Neuron (in vitro differentiated cells): ENCODE measurements at regions not wholly inside any gene's neighbourhood (a gene's known extent, or its start where the extent isn't known, plus 50 kb on each side); places are given as distances from the start of the nearest gene placed in this dataset.
"Not testable (repeated sequence)": the region's sequence is repeated elsewhere in the genome, so short reads cannot be mapped to it uniquely, and the experiment has no call there.

Experiments used
- H2AFZ ChIP-seq: one replicate; pipeline ENCODE4 v1.6.1; 2013; ENCODE audit warnings: low read depth, mild to moderate bottlenecking, inconsistent platforms, low read length, moderate library complexity
- H3K27me3 ChIP-seq: one replicate; pipeline ENCODE4 v1.6.1; 2013; ENCODE audit warnings: low read length; ENCODE audit not compliant: insufficient read depth
- H3K36me3 ChIP-seq: one replicate; pipeline ENCODE4 v1.6.1; 2013; ENCODE audit warnings: low read length; ENCODE audit not compliant: insufficient read depth
- H3K4me1 ChIP-seq: one replicate; pipeline ENCODE4 v1.6.1; 2013; ENCODE audit warnings: low read length; ENCODE audit not compliant: insufficient read depth
- H3K4me3 ChIP-seq: 2 replicates; pipeline ENCODE4 v1.5.1; 2013; ENCODE audit warnings: mild to moderate bottlenecking, low read length, moderate library complexity
- H3K9me3 ChIP-seq: one replicate; pipeline ENCODE4 v1.6.1; 2013; ENCODE audit warnings: low read length

- not testable (repeated sequence) for H3K36me3 ChIP-seq, H3K4me1 ChIP-seq, H3K9me3 ChIP-seq, H2AFZ ChIP-seq, H3K27me3 ChIP-seq, H3K4me3 ChIP-seq
Observed at GRCh38 chr4:31499216-31499615, 779.0 kb downstream of the PCDH7 start.

GRCh38 chr4:31516520-31516919 lies 796.4 kb downstream of the PCDH7 start:
- Histone ChIP-seq H2AFZ (no peak overlapping the region), H3K27me3 (no peaks in the 10 kb centered on the region), H3K4me3 (no peak overlapping the region), H3K9me3 (no peaks in the 10 kb centered on the region), H3K36me3 (no peaks in the 10 kb centered on the region), H3K4me1 (no peaks in the 10 kb centered on the region)

- H3K4me1 ChIP-seq = no peaks in the 10 kb centered on the region
Observed at GRCh38 chr4:31518796-31519250, 798.7 kb downstream of the PCDH7 start.

GRCh38 chr4:31530555-31530954 lies 810.4 kb downstream of the PCDH7 start:
- Histone ChIP-seq H3K36me3 (no peaks in the 10 kb centered on the region), H3K9me3 (peaks cover 2% of the 10 kb centered on the region), H3K27me3 (no peaks in the 10 kb centered on the region)

More at GRCh38 chr4:31518796-31519250, 798.7 kb downstream of the PCDH7 start:
- Histone ChIP-seq H3K36me3 (no peaks in the 10 kb centered on the region), H3K27me3 (no peaks in the 10 kb centered on the region), H3K4me3 (no peak overlapping the region), H2AFZ (peak overlapping the region; percentile 22), H3K9me3 (no peaks in the 10 kb centered on the region)

GRCh38 chr4:31538877-31539276 lies 818.7 kb downstream of the PCDH7 start:
- Histone ChIP-seq H3K36me3 (no peaks in the 10 kb centered on the region), H2AFZ (no peak overlapping the region), H3K4me3 (no peak overlapping the region)

More at GRCh38 chr4:31530555-31530954, 810.4 kb downstream of the PCDH7 start:
- H2AFZ ChIP-seq = no peak overlapping the region
- H3K4me1 ChIP-seq = peaks cover 21% of the 10 kb centered on the region
- no peak overlapping the region for H3K4me3 ChIP-seq

GRCh38 chr4:31539284-31540069 lies 819.3 kb downstream of the PCDH7 start:
- Histone ChIP-seq H3K36me3 (no peaks in the 10 kb centered on the region), H3K27me3 (no peaks in the 10 kb centered on the region), H2AFZ (no peak overlapping the region), H3K4me1 (peaks cover 5% of the 10 kb centered on the region), H3K9me3 (no peaks in the 10 kb centered on the region), H3K4me3 (no peak overlapping the region)

More at GRCh38 chr4:31538877-31539276, 818.7 kb downstream of the PCDH7 start:
- H3K27me3 ChIP-seq = no peaks in the 10 kb centered on the region
- peaks cover 5% of the 10 kb centered on the region for H3K4me1 ChIP-seq
- H3K9me3 ChIP-seq = no peaks in the 10 kb centered on the region

GRCh38 chr4:31545330-31545729 lies 825.2 kb downstream of the PCDH7 start:
- Histone ChIP-seq H3K27me3 (no peaks in the 10 kb centered on the region), H3K4me3 (no peak overlapping the region), H2AFZ (peak overlapping the region; percentile 4), H3K36me3 (no peaks in the 10 kb centered on the region), H3K4me1 (peaks cover 5% of the 10 kb centered on the region), H3K9me3 (no peaks in the 10 kb centered on the region)

- Histone ChIP-seq H3K4me1 (peaks cover 5% of the 10 kb centered on the region), H2AFZ (peak overlapping the region; percentile 4), H3K4me3 (no peak overlapping the region), H3K9me3 (no peaks in the 10 kb centered on the region), H3K36me3 (no peaks in the 10 kb centered on the region), H3K27me3 (no peaks in the 10 kb centered on the region)
Observed at GRCh38 chr4:31545755-31546154, 825.6 kb downstream of the PCDH7 start.

GRCh38 chr4:31548021-31548420 lies 827.9 kb downstream of the PCDH7 start:
- Histone ChIP-seq H3K36me3 (no peaks in the 10 kb centered on the region), H2AFZ (no peak overlapping the region), H3K4me3 (no peak overlapping the region), H3K27me3 (no peaks in the 10 kb centered on the region), H3K9me3 (no peaks in the 10 kb centered on the region), H3K4me1 (peaks cover 5% of the 10 kb centered on the region)

GRCh38 chr4:31548823-31549222 lies 828.7 kb downstream of the PCDH7 start:
- H3K27me3 ChIP-seq = no peaks in the 10 kb centered on the region
- no peaks in the 10 kb centered on the region for H3K4me1 ChIP-seq
- no peaks in the 10 kb centered on the region for H3K9me3 ChIP-seq
- H2AFZ ChIP-seq = no peak overlapping the region
- no peak overlapping the region for H3K4me3 ChIP-seq
- no peaks in the 10 kb centered on the region for H3K36me3 ChIP-seq

- Histone ChIP-seq H3K4me3 (no peak overlapping the region), H2AFZ (no peak overlapping the region)
Observed at GRCh38 chr4:31549256-31549655, 829.1 kb downstream of the PCDH7 start.

GRCh38 chr4:31557437-31557836 lies 837.3 kb downstream of the PCDH7 start:
- Histone ChIP-seq H3K36me3 (no peaks in the 10 kb centered on the region), H3K4me3 (no peak overlapping the region), H2AFZ (no peak overlapping the region), H3K4me1 (peaks cover 5% of the 10 kb centered on the region), H3K9me3 (no peaks in the 10 kb centered on the region), H3K27me3 (no peaks in the 10 kb centered on the region)

More at GRCh38 chr4:31549256-31549655, 829.1 kb downstream of the PCDH7 start:
- H3K36me3 ChIP-seq = no peaks in the 10 kb centered on the region
- H3K4me1 ChIP-seq = no peaks in the 10 kb centered on the region
- no peaks in the 10 kb centered on the region for H3K27me3 ChIP-seq
- H3K9me3 ChIP-seq = no peaks in the 10 kb centered on the region

- Histone ChIP-seq H3K4me1 (peaks cover 11% of the 10 kb centered on the region), H3K4me3 (no peak overlapping the region), H3K9me3 (no peaks in the 10 kb centered on the region)
Observed at GRCh38 chr4:31573554-31573953, 853.4 kb downstream of the PCDH7 start.

More at GRCh38 chr4:31573554-31573953, 853.4 kb downstream of the PCDH7 start:
- Histone ChIP-seq H2AFZ (no peak overlapping the region), H3K27me3 (no peaks in the 10 kb centered on the region), H3K36me3 (no peaks in the 10 kb centered on the region)
